Suprapubic skin (tissue), 3 donors: ENCODE measurements at regions not wholly inside any gene's neighbourhood (a gene's known extent, or its start where the extent isn't known, plus 50 kb on each side); places are given as distances from the start of the nearest gene placed in this dataset.

Source experiments
- CTCF ChIP-seq, 2 donors: fragments of 200-600 bp in 1 of 2; fragments of 450-650 bp in 1 of 2; sonication (generic) in 1 of 2; IDR thresholded peaks; one replicate each; pipeline ENCODE4 v1.5.1; 2016 to 2019; ENCODE audit warnings: antibody characterized with exemption in 2 of 2, mild to moderate bottlenecking in 1 of 2, moderate library complexity in 1 of 2
- EP300 ChIP-seq: sonication (generic); formaldehyde crosslinking; IDR thresholded peaks from one replicate; pipeline ENCODE4 v1.6.1; 2017; ENCODE audit warnings: antibody characterized with exemption
- POLR2A ChIP-seq, 2 donors: fragments of 450-650 bp; IDR thresholded peaks; one replicate each; pipeline ENCODE4 v1.6.1; 2017; ENCODE audit warnings: antibody characterized with exemption in 2 of 2, mild to moderate bottlenecking in 2 of 2, moderate library complexity in 2 of 2

DNA sequence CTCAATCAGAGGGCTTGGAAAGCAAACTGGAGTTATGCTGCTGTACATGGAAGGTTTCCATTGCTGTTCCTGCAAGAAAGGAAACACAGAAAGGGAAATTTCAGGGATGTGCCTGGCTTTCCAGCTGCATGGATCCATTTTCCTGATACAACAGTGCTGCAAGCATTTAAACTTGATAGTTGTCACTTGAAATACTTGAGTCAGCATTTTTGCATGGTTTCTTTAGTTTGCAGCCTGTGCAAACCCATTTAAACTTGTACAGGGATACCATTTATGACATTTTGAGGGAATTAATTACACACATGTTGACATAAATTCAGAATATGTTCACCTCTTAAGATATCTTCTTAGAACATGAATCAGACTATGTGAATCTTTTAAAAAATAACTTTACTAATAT is 131.1 kb upstream of the RASGEF1B start:
- TF ChIP-seq EP300 = no peak
- TF ChIP-seq POLR2A (IDR thresholded peaks at IDR 0.05) = no peak
- TF ChIP-seq CTCF (IDR thresholded peaks at IDR 0.05) = no peak
